ENCODE measurements at regions not wholly inside any gene's neighbourhood (a gene's known extent, or its start where the extent isn't known, plus 50 kb on each side); places are given as distances from the start of the nearest gene placed in this dataset.

DNA sequence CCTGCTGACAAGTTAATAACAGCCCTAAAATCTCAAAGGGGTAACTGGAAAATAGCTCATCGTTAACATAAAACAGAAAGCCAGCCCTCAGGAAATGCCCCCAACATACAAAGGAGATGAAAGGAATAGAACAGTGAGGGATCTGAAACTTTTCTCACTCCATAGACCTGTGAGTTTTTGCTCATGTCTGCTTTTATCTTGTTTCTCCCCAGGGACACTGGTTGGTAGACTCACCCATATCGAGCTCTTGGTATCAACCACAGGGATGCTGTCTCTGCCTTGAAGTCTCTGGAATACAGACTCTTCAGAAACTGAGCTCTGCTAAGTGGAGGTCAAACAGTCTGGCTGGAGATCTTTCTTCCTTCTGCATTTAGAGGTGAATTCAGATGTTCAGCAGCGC lies 77.4 kb upstream of the CAMK1G start:
- no peak for TF ChIP-seq CTCF (IDR thresholded peaks at IDR 0.05)
- no peak for TF ChIP-seq POLR2A (IDR thresholded peaks at IDR 0.05)
